Dermis blood vessel endothelial cell (primary cell): ENCODE measurements at regions not wholly inside any gene's neighbourhood (a gene's known extent, or its start where the extent isn't known, plus 50 kb on each side); places are given as distances from the start of the nearest gene placed in this dataset.
A peak's percentile ranks its signal among the peaks of the same experiment; 100 is the strongest.

Source experiments
- DNase-seq: peaks from one replicate; pipeline ENCODE4 v3.0.0; 2010

DNA sequence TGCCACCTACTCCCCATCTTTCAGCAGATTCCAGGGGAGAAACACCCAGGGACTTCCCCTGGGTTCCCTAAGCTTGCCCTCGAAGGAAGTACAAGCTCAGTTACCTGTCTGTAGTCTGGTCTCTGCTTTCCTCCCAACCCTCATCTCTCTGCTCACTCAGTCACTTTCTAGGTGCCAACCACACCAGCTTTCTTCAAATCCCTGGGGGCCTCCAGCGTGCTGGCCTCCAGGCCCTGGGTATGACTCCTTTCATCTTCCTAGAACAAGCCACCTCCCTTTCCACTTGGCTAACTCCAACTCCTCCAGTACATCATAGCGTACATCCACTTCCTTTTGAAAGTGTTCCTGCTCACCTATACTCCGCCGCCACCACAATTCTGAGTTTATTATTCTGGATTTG, 222.6 kb downstream of the SNX18 start:
- DNase-seq: no peak

DNA sequence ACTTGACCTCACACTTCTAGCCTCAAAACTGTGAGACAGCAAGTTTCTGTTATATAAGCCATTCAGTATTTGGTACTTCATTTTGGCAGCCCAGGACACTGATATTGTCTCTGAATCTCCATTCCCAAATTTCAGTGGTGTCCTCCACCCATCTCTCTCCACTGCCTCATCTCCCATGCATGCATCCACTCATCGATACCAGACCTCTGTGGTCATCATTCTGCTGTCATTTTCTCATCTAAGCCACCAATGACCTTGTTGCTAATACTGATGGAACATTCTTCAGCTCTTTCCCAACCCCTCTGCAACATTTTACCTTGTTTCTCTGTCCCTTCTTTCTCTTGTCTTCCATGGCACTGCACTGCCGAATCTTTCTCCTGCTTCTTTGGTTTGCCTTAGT, 221.8 kb downstream of the SNX18 start:
- DNase-seq: no peak

DNA sequence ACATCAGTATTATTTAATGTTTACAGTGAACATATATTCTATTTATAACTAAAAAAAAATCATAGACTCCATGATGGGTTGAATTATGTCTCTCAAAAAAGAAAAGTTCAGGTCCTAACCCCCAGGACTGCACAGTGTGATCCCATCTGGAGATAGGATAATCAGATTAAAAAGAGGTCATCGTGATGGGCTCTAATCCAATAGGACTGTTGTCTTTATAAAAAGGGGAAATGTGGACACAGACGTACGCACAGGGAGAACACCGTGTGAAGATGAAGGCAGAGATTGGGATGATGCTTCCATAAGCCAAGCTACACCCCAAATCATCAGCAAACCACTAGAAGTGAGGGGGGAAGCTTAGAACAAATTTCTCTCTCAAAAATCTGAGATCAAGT, 221.4 kb downstream of the SNX18 start:
- no peak for DNase-seq

DNA sequence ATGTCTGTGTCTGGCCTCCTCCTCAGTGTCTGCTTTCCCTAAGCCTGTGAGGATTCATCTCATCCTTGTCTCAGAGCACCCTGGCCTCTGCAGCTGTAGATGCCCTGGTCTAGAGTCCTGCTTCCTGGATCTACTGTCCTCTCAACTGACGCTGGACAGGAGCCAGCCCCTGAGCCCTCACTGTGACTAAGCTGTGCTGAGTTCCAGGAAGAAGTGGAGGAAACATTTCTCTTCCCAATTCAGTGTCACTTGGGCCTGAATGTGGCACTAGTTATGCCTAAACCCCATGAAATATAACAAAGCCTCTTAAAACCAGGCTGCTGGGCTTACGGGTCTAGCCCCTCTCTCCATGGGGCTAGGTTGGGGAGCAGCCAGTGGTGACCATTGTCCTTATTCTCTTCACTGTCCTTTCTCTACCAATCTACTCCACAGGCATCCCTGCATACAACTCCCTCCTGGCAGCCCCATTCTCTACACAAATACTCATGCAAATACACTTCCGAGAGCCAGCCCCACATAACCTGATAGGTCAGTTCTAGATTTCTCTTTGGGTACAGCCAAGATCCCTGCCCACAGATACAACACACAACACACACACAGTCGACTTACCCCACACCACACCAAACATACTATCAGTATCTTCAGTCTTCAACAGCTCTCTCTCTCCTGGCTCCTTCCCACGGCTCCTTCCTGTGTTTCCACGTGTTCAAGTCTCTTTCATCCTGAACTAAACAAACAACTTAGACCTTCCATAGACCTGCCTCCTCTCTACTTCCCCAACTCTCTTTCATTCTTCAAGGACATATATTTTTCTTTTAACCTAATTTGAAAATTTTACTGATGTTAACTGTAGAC, 220.8 kb downstream of the SNX18 start:
- peak; percentile 41 for DNase-seq

DNA sequence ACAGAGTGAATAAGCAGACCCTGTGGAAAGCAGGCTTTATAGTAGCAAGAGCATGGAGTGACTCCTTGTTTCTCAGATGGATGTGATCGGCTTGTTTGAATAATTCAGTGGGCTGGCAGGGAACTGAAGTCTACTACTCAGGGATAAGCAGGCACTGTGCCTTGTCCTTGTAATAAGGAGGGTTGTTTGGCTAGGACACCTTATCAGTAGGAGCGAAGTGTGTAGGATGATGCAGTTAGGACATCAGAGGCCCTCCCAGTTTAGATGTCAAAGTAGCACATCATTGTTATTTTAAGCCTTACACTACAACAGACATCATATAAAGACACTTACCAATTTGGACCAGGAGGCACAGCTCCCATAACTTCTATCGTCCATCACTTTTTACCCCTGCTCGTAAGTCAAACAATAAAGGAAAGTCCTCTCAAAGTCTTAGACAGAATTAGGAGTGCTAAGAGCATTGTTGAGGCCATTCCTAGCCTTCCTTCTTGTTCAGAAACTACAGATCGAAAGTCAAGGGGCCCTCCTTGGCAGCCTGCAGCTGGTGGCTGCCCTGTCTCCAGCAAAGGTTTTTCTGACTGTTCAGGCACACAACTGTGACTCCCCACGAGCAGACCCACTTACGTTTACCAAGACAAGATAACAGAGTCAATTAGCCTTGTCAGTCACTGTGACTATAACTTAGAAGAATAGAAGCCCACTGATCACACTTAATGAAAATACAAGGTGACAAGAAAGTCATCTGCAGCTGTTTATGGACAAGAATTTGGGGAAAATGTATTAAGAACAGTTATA, 218.6 kb downstream of the SNX18 start:
- DNase-seq: no peak

DNA sequence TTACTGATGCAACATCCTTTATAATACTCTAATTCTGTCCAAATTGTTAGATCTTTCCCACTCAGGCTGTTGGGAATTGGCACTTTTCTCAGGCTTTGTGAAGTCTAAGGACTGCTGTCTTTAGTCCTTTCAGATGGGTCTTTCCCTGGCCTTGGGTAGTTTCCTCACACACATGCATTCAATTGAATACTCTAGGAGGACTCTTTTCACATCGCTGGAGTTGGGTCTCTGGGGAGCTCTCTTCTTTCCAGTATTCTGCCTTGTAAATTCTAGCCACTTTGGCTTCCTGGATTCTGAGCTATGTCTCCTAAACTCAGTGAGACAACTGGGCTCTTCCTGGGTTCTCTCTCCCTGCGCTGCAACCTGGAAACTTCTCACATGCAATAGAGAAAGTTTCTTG, 215.5 kb downstream of the SNX18 start:
- DNase-seq: no peak

DNA sequence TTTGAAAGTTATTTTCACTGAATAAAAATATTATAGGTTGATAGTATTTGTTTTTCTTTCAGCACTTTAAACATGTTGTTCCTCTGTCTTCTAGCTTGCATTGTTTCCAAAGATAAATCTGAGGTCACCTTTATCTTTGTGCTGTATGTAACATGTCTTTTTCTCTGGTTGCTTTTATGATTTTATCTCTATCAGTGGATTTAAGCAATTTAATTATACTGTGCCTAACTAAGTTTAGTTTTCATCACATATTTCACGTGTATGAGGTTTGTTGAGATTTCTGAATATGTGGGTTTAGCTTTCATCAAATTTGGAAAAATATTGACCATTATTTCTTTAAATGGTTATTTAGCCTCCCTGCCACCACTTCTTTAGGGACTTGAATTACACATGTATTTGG, 214.5 kb downstream of the SNX18 start:
- DNase-seq: no peak

DNA sequence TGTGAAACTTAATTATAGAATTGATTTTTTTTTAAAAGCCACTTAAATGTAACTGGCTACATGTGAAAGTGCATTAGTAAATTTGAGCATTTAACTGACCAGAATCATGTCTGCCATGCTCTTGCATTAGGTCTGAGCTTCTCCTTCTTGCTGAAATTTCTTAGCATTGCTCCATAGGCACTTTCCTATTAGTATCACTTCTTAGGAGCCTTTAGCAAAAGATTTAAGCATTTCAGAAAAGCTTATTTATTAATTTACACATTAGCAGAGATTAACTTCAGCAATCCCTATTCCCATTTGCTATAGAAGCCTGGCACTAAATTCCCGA, 211.0 kb downstream of the SNX18 start:
- no peak for DNase-seq

DNA sequence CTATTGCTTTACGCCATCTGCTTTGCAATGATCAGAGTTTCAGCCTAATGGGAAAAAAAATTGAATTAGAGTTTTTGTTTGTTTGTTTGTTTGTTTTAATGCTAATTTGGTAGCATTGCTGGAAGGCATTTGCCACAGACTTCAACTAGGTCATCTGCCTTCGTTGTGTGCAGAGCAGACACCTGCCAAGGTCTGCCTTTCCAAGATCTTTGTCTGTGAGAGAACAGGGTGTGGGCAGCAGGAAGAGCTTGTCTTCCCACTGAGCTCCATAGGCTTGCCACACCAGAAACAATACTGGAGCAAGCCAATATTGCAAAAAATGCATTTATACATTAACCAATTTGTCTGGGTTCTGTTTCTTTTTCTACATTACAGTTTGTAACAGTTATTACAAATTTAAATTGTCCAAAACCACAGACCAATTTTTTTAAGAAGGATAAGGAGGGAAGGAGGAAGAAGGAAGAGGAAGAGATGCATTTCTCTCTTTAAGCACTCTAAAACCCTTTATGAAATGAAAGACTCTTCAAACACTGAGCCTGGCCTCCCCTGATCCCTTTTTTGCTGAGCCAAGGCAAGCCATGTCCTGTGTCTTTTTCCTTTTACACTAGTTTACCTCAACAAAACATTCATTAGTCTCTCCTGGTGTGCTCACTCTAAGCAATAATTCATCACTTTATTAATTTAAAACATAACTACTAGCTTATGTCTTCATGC, 210.5 kb downstream of the SNX18 start:
- no peak for DNase-seq

DNA sequence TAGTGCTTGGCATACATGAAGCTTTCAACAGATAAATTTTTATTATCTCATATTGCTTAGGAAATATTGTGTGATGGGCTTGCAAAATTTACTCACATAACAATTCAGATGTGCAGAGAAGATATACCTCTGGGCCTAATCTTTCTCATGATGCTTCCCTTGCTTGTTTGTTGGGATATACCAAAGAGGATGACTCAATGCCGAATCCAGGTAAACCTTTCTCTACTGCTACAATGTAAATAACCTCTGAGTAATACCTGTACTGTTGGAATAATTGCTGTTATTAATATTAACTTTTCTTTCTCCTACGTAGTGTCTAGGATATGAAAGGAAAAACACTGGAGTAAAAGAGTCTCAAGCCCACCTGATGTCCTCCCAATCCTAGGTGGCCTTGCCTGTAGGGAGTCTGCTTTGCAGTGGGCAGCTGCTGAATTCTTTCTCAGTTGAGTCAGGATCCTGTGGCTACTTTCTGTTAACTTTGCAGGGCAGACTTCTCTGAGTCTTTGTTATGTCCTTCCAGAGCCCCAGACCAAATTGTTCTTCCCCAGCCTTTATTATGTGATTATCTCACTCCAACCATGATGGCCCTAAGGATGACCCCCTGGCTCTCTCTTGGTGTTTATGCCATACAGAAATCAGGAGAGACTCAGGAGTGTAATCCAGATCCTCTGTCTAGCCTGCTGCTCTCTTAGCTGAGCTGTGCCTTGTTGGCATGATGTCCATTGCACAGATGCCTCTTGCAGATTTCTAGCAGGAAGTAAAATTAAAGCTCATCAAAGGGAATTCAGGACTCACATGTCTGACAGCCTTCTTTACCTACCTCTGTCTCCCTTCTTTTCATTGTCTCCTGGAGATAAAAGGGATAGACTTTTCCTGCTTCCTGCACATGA, 208.1 kb downstream of the SNX18 start:
- DNase-seq: no peak

DNA sequence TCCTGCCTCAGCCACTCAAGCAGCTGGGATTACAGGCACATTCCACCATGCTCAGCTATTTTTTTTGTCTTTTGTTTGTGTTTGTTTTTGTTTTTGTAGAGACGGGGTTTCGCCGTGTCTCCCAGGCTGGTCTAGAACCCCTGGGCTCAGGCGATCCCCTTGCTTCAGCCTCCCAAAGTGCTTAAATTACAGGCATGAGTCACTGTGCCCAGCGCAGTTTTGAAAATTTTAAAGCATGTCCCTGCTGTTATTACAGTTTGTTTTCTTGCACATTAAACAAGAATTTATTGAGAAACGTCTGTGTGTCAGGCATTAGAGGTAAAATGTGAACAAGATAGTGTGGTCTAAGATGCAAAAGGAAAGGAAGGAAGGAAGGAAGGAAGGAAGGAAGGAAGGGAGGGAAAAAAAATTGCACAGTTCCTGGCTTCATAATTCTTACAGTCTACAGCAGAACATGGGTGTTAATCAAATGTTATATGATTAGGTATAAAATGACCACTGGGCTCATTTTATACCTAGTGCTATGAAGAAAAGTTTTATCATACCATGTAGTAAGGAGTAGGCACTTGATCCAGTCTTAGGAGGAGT, 205.4 kb downstream of the SNX18 start:
- no peak for DNase-seq

DNA sequence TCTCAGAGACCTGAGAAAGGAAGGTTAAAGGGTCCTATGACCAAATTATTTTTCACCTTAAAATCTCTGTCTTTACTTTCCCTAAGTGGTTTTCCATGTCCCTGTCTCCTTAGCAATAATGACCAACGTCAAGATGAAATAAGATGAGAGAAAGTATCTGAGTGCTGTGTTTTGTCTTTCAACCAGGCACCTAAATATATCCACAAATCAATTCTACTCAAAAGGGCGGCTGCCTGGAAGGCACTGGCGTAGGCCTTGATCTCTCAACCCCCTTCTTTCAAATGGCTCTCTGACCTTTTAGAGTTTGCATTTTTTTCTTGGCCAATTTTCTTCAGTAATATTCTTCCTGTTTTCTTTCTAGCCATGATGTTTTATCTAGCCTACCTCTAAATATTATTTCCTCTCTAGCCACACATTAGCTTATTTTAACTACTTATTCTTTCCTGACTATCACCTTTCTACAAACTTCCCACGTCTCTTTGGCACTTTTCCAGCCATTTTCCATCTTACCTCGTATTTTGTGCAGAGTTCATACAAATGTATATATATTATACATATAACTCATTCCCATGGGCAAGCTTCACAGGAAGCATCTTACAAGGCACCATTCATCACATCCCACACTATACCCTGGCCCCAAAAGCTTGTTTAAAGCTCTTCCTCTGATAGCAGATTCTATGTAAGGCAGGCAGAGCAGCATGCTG, 204.5 kb downstream of the SNX18 start:
- no peak for DNase-seq

DNA sequence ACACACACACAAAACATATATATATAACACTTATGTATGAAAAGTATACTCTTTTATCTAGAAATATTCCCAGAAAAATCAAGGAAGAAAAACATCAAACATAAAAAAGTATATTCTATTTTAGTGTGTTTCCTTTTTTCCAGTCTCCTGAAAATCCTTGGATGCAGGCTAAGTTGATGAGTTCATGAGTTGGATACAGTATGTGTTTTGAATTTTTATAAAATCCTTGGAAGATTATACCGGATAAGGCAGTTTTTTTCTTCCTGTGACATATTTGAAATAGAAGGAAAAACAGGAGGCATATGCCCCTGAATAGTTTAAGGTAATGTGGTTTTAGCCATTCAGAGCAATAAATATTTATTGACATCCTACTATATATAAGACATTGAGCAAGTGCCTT, 203.6 kb downstream of the SNX18 start:
- DNase-seq: no peak

DNA sequence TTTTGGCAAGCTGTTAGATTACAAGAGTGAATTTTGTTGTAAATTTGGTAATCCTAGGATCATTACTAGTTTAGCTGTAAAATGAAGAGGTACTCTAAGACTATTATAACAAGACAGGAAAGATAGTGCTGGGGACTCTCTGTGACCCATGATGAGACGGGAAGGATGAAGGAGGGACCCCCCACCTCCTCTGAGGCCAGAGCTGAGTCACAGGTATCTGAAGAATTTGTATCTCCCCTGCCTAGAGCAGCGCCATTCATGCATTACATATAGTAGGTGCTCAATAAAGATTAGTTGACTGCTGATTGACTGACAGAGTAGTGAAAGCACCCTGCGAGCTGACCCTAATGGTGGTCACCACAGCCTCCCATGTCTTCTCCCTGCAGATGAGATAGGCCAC, 202.8 kb downstream of the SNX18 start:
- DNase-seq: no peak

DNA sequence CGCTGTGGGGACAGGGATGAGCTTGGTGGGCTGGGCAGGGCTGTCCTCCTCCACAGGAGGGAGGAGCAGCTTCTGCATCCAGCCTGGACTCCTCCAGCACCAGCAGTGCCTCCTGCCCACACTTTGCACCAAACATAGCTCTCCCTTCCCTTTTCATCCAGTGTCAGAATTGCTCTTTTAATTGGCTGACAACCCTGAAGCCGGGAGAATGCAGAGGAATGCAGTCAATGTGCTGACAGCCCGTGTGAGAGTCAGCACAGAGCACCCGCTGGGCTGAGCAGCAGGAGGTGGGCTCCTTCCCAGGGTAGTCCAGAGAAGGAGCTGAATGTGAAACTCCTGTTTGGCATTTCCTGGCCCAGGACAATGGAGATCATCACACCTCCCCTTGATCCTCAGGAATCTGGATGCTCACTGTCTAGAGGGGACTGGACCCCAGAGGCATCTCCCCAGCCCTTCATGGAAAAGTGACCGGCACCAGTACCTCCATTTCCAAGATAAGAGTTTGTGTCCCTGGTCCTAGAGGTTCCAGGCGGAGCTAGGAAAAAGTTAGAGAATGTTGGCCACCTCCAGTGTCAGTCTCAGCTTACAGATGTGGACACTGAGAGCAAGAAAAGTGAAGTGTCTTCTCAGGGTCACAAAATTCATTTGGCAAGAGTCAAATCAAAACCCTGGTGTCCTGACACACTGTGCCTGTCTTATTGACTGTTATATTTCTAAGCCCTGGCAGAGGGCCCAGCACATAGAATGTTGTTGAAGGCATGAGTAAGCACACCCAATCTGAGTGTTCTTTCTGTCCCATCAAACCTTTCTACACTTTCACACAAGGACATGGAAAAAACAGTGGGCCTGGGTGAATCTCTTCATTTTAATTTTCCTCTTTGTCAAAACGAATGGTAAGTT, 202.1 kb downstream of the SNX18 start:
- DNase-seq: peak; percentile 45

DNA sequence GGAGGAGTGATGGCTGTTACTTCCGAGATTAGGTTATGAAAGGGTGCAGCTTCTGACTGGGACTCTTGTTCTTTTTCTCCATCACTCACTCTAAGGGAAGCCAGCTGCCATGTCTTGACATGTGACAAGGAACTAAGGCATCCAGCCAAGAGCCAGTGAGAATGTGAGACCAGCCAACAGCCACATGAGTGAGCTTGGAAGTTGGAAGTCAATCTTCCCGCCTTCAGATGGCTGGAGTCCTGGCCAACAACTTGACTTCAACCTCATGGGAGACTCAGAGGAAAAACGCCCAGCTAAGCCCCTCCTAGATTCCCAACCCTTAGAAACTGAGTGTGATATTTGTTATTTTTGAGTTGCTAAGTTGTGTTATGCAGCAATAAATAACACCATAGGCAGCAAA, 201.1 kb downstream of the SNX18 start:
- no peak for DNase-seq

DNA sequence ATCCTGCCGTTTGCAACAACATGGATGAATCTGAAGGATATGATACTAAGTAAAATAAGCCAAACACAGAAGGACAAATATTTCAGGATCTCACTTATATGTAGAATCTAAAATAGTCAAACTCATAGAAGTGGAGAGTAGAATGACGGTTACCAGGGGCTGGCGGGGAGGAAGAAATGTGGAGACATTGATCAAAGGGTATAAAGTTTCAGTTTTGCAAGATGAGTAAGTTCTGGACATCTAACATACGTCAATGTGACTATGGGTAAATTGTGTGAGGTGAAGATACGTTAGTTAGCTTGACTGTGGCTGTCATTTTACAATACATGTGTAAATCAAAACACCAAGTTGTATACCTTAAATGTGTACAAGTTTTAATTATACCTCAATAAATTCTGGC, 200.3 kb downstream of the SNX18 start:
- DNase-seq: no peak

DNA sequence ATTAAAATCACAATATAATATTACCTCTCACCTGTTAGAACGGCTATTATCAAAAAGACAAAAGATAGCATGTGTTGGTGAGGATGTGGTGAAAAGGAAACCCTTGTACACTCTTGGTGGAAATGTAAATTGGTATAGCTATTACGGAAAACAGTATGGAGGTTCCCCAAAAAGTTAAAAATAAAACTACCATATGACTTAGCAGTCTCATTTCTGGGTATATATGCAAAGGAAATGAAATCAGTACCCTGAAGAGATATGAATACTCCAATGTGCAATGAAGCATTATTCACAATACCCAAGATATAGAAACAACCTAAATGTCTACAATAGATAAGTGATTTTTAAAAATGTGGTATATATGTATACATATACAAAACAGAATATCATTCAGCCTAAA, 199.9 kb downstream of the SNX18 start:
- no peak for DNase-seq

DNA sequence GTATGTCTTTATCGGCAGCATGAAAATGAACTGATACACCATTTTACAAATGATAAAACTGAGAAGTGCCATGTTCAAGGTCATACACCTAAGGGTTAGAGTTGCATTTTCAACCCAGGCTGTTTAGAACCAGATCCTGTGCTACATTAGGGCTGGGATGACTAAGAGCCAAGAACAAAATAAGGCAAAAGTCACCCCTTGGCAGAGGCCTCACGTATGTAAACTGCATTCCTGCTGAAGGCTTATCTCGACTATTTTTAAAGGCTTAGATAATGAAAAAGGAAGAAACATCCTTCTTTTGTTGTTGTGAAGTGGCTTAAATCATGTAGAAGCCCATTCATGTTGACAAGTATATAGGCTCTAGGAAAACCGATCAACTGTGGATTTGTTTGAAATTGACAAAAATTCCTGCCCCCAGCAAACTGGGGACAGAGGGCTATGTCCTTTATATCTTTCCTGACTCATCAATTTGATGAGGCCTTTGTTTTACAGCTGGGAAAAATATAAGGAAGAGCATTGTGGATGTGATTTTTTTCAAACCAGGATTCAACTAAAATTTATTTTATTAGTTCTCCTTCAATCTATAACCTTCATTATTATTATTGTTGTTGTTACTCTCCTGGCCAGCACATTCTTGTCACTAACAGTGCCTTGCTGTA, 196.5 kb downstream of the SNX18 start:
- DNase-seq: peak; percentile 3

DNA sequence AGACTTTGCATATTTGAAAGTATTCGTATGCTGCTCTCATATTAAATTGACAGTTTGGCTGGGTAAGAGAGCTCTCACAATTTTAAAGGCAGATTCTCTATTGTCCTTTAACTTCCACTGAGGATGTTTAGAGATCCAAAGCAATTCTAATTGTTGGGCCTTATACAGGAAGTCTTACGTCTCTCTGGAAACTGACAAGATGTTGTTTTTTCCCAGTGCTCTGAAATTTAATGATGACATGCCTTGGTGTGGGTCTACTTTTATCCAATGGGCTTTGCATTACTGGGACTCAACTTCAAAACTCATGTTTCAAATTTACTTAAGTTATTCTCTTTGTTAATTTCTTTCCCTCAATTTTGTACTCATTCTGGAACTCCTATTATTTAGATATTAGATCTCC, 191.5 kb downstream of the SNX18 start:
- DNase-seq: peak; percentile 51
